SKM-1 (cell line): ENCODE measurements at regions not wholly inside any gene's neighbourhood (a gene's known extent, or its start where the extent isn't known, plus 50 kb on each side); places are given as distances from the start of the nearest gene placed in this dataset.
"Not testable (repeated sequence)": the region's sequence is repeated elsewhere in the genome, so short reads cannot be mapped to it uniquely, and the experiment has no call there.

ENCODE experiments used
- DNase-seq: peaks from one replicate; lab custom pipeline; 2025; ENCODE audit not compliant: unreplicated experiment; lab: John Stamatoyannopoulos, UW

- no peak for DNase-seq
Measured at GRCh38 chr2:150066490-150066889, 421.0 kb downstream of the RND3 start.

- DNase-seq = no peak
Measured at GRCh38 chr2:150063931-150064548, 423.4 kb downstream of the RND3 start.

- DNase-seq = no peak
Measured at GRCh38 chr2:150063432-150063889, 424.0 kb downstream of the RND3 start.

GRCh38 chr2:150062416-150062815, 425.1 kb downstream of the RND3 start:
- DNase-seq = no peak

GRCh38 chr2:150060341-150060740, 427.1 kb downstream of the RND3 start:
- no peak for DNase-seq

- not testable (repeated sequence) for DNase-seq
Measured at GRCh38 chr2:150059676-150060075, 427.8 kb downstream of the RND3 start.

- DNase-seq = no peak
Measured at GRCh38 chr2:150052457-150052856, 435.0 kb downstream of the RND3 start.

GRCh38 chr2:150051004-150051403, 436.5 kb downstream of the RND3 start:
- no peak for DNase-seq

GRCh38 chr2:150050036-150050435, 437.4 kb downstream of the RND3 start:
- no peak for DNase-seq

GRCh38 chr2:150047620-150048222, 439.7 kb downstream of the RND3 start:
- no peak for DNase-seq

GRCh38 chr2:150046810-150047209, 440.7 kb downstream of the RND3 start:
- DNase-seq = no peak

GRCh38 chr2:150046211-150046610, 441.3 kb downstream of the RND3 start:
- DNase-seq = no peak

GRCh38 chr2:150045601-150046000, 441.9 kb downstream of the RND3 start:
- no peak for DNase-seq

GRCh38 chr2:150043172-150043500, 444.3 kb downstream of the RND3 start:
- no peak for DNase-seq

GRCh38 chr2:150042500-150043171, 444.8 kb downstream of the RND3 start:
- no peak for DNase-seq

GRCh38 chr2:150041722-150042425, 445.6 kb downstream of the RND3 start:
- DNase-seq = no peak

- DNase-seq = no peak
Measured at GRCh38 chr2:150036622-150037021, 449.0 kb upstream of the MMADHC start.

GRCh38 chr2:150034665-150035064, 447.1 kb upstream of the MMADHC start:
- no peak for DNase-seq

GRCh38 chr2:150030436-150031190, 443.0 kb upstream of the MMADHC start:
- no peak for DNase-seq

GRCh38 chr2:150028322-150028721, 440.7 kb upstream of the MMADHC start:
- DNase-seq = no peak

GRCh38 chr2:150027164-150027563, 439.6 kb upstream of the MMADHC start:
- no peak for DNase-seq
